ENCODE measurements at regions not wholly inside any gene's neighbourhood (a gene's known extent, or its start where the extent isn't known, plus 50 kb on each side); places are given as distances from the start of the nearest gene placed in this dataset.
"Not testable (repeated sequence)": the region's sequence is repeated elsewhere in the genome, so short reads cannot be mapped to it uniquely, and the experiment has no call there.

DNA sequence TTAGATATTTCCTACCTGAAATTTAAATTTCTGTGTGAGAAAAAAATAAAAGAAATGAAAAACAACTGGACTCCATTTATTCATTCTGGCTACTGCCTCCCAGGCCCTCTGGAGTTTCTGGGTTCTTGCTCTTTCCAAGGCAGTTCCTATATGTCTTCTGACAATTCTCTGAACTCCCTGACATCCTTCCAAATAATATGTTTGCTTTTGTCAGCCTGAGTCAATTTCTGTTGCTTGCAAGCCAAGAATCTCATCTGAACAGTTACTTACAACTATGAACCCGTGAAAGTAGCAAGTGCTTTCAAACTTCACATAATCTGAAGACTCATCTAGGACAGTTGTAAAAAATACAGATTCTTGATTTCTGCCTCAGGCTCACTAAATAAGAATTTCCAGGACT, 216.7 kb upstream of the NPVF start:
- no peak for DNase-seq (ENCODE audit: low spot score)

GRCh38 chr7:25448301-25448700, 220.0 kb upstream of the NPVF start:
- no peak for DNase-seq (ENCODE audit: low spot score)

DNA sequence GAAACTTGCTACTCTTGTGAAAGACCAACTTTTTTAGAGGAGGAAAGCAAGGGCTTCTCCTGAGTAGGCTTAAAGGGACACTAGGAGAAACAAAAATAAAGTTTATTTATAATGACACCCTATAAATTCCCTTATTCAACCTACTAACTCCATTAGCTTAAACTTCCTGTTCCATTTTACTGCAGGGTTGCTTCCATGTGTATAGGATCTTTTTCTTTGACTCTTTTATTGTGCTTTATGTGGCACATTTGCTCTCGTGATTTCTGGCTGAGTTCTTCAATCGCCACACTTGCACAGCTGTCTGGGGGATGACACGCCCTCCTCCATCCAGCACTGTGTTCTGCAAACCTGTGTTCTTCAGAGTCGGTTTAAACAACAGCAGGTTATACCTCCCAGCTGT, 225.7 kb upstream of the NPVF start:
- no peak for DNase-seq (ENCODE audit: low spot score)

GRCh38 chr7:25454562-25455041, 226.3 kb upstream of the NPVF start:
- peak; percentile 16 for DNase-seq (ENCODE audit: low spot score)

DNA sequence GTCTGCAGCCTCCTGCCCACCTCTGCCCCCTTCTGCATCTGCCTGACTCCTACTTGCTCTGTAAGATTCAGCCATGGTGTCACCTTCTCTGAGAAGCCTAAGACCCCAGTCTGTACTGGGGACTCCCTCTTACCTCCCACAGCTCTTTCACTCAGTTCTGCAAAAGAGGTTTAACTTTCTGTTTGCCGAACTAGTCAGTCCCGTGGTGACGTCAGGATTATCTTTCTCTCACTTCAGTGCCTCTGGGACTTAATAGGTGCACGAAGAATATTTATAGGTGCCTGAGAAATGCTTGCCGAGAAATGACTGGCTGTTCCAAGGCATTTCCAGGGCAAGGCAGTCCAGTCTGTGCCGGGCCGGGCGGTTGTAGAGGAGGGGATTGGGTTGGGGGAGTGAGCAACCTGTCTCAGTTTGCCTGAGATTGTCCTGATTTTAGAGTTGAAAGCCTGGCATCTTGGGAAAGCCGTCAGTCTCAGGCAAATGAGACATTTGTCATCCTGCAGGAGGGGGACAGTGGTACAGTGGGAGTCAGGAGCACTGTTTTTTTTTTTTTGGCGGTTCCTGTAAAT, 227.5 kb upstream of the NPVF start:
- no peak for DNase-seq (ENCODE audit: low spot score)

DNA sequence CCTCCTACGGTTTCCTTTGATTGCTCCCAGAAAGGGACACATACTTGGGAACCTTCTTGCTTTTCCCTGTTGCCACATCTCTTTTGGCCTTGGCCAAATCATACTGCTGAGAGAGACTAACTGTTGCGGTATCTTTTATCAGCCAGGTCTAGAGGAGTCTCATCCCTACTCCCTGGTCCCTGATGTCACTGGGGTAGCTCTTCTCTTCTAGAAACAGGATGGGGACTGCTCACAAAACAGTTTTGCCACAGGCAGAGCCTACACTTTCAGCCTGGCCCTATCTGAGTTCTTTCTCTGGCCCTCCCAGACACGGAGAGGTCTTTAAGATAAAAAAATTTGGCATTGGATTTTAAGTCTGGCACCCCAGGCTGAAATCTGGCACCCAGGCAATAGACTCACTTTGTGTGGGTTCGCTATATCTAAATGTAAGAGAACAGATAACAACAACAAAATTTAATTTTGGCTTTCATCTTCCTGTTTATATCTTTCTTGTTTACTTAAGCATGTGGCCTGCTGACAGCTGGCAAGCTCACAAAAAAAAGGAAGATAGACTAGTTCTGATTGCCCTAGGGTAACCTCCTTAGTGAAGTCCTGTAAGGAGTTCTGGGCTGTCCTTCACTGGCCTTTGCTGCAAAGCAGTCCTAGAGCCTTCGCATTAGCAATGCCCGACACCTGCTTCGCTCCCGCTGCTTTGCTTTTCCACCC, 228.3 kb upstream of the NPVF start:
- DNase-seq (ENCODE audit: low spot score), result no peak

GRCh38 chr7:25459057-25459456, 230.8 kb upstream of the NPVF start:
- no peak for DNase-seq (ENCODE audit: low spot score)

- no peak for DNase-seq (ENCODE audit: low spot score)
Measured at GRCh38 chr7:25460433-25460832, 232.1 kb upstream of the NPVF start.

- DNase-seq (ENCODE audit: low spot score), result no peak
Measured at GRCh38 chr7:25469669-25470068, 241.4 kb upstream of the NPVF start.

- DNase-seq (ENCODE audit: low spot score), result no peak
Measured at GRCh38 chr7:25476863-25477499, 248.7 kb upstream of the NPVF start.

DNA sequence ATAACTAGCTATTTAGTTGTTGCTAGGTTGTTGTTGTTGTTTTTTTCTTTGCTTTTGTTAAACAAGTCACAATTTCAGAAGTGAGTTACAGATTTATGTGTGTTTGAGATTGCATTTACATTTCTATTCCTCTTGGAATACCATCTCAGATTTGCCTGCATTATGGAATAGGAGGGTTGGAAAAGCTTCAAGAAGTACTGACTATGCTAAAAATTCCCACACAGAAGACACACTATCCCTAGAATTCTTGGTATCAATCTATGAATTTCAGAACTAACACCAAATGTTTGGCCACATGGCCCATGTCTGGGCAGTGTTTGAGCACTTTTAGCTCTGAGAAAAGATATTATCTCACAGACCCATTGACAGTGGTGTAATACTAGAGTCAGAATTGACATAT, 249.9 kb upstream of the NPVF start:
- DNase-seq (ENCODE audit: low spot score), result not testable (repeated sequence)

GRCh38 chr7:25478925-25479324, 250.6 kb upstream of the NPVF start:
- no peak for DNase-seq (ENCODE audit: low spot score)

GRCh38 chr7:25481891-25482290, 253.6 kb upstream of the NPVF start:
- no peak for DNase-seq (ENCODE audit: low spot score)

- DNase-seq (ENCODE audit: low spot score), result no peak
Measured at GRCh38 chr7:25482631-25483030, 254.3 kb upstream of the NPVF start.

DNA sequence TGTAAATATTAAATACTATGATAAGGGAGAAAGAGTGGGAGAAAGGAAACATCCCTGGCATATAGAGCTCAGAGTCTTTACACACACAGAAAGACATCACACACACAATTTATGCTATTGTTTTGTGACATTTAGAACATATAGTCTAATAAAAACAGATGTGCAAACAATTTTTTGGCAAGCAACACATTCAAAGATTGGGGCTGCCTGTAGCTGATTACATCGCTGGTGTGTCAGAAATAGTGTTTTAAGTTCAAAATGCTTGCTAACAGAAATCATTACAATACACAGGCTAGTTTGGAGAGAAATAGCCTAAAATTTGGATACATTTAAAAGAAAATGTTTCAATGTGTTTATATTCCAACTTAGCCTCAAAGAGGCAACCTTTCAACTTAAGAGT, 256.7 kb upstream of the NPVF start:
- DNase-seq (ENCODE audit: low spot score), result no peak

GRCh38 chr7:25486656-25487055, 258.4 kb upstream of the NPVF start:
- DNase-seq (ENCODE audit: low spot score), result no peak

DNA sequence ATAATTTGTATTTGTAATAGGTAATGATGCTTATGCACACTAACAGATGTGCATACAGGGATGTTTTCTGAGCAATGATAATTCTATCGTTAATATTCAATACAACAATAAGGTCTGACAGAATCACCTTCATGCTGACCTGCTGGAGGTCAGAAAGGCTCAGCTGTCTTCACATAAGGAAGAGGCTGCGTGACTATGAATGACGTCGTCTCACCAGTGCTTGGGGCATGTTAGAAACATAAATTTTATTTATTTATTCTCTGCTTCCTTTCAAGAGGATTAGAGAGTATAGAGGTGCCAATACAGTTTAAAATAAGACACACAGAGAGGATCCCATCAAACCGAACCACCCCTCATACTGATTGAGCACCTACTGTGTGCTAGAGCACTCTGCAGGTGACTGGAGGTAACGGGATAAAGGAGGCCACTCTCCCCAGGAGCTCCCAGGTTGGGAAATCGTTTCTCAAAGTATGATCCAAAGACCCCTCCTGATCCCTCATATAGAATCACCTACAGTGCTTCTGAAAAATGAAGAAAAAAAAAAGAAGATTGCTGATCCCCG, 265.6 kb upstream of the NPVF start:
- DNase-seq (ENCODE audit: low spot score), result no peak

GRCh38 chr7:25494896-25495295, 266.6 kb upstream of the NPVF start:
- DNase-seq (ENCODE audit: low spot score), result no peak

DNA sequence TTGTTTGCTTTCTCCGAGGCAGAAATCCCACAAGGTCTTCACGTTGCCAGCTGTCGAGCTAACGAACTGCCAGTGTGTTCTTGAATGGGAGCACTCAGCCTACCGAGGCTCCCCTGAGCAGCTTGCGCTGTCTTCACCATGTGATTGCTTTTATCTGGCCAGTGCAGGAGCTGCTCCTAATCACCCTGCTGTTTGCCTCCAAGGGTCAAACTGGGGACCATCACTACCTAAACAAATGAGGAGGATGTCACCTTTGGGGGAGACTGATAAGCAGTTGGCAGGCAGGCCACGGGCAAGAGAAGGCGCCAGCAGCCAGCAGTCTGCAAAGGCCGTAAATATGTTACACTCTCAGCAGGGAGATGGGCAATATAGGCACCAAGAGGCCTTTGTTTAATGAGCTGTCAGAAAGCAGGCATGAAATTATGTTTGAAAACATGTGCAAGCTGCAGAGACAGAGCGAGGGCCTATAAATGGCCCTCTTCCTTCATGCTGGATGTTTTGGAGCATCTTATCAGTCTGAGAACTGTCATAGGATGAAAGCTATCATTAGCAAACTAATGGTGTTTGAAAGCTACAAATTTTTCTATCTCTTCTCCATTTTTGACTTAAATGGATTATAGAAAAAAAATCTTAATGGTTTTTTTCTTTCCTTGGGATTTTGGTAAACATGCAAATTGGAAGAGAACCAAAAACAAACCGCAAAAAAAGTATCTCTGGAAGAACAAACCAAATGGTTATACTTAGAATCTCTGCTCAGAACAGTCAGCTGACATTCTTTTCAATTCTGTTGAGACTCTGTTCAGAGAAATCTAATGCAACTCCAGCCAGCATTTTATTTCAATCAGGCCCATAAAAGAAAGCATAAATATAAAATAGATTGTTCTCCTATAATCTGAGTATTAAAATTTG, 267.3 kb upstream of the NPVF start:
- DNase-seq (ENCODE audit: low spot score), result no peak

- DNase-seq (ENCODE audit: low spot score), result no peak
Measured at GRCh38 chr7:25496476-25497368, 268.4 kb upstream of the NPVF start.

- no peak for DNase-seq (ENCODE audit: low spot score)
Measured at GRCh38 chr7:25500393-25500921, 272.2 kb upstream of the NPVF start.
